Right hindlimb (tissue), 1 donor: ENCODE measurements at regions not wholly inside any gene's neighbourhood (a gene's known extent, or its start where the extent isn't known, plus 50 kb on each side); places are given as distances from the start of the nearest gene placed in this dataset.

Experiments
- DNase-seq: peaks from one replicate; pipeline ENCODE4 v3.0.0-alpha.2; 2018

DNA sequence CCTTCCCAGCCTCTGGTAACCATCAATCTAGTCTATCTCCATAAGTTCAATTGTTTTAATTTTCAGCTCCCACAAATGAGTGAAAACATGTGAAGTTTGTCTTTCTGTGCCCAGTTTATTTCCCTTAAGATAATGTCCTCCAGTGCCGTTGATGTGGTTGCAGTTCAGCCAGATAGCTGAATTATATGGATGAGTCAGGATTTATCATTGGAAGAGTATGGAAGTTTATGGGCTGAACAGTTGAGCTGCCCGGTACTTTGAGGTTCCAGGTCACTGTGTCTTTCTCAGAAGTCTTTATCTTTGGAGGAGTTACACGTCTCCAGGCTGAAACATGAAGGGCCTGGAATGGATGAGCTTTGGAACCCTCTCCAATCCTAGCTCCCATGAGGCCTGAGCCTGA lies 120.1 kb downstream of the ASCL4 start:
- no peak for DNase-seq

DNA sequence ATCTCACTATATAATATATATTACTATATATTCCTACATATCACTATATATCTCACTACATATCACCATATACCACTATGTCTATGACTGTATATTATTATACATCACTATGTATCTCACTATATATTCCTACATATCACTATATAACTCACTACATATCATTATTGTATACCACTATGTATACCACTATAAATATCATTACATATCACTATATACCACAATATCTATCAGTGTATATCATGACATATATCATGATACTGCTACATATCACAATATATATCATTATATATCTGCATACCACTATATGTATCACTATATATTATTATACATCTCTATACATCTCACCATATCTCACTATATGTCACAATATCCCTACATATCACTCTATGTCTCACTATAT lies 121.5 kb downstream of the ASCL4 start:
- DNase-seq = no peak

DNA sequence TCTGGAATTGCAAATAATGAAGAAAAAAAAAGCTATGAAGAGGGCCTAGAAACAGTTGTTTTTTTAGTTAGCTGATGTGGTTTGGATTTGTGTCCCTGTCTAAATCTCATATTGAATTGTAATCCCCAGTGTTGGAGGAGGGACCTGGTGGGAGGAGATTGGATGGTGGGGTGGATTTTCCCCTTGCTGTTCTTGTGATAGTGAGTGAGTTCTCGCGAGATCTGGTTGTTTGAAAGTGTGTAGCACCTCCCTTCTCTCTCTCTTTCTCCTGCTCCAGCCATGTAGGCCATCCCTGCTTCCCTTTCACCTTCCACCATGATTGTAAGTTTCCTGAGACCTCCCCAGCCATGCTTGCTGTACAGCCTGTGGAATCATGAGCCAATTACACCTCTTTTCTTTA lies 126.1 kb downstream of the ASCL4 start:
- no peak for DNase-seq

DNA sequence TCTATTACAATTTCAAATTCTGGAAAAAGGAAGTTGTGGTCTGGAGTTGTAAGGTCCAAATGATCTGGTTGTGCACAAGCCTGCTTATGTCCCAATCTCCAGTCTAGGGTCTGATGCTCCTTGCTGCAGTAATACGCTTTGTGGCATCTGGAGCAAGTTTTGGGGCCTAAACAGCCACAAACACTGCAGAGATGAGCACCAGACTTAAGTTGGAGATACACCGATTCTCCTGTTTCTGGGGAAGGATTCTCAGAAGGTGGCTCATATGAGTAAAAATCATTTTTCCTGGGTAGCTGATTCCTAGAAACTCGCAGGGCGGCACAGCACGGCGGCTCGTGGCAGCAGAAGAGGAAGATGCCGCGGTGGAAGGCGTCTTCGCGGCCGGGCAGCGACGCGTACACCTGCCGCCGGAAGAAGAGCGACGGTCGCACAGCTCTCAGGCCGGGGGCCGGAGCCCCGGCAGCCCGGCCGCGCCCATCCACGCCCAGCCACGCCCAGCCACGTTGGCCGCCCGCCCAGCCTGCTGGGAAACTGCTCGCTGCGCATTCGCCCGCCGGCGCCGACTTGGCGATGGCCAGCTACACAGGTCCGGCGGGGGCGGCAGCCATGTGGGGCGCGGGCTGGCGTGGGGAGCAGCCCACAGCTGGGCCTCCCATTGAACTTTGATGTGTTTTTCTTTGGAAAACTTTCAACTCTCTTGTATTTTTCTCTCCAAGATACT lies 129.0 kb downstream of the ASCL4 start:
- DNase-seq = peak; percentile 27

DNA sequence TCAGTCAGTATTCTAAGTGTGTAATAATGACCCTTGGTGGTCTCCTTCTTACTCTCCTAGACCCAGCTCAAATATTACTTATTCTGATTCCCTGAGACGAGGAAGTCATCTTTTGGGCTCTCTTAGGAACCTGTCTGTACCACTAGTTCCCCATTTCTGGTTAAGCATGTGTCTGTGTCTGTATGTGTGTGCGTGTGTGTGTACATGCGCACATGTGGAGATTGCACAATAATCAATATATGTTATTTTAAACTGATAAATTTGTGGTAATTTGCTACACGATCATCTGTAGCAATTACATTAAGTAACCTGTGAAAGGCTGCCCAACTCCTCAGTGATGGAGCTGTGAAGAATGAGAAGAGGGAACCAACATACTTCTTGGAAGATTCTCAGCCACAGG lies 132.2 kb downstream of the ASCL4 start:
- no peak for DNase-seq

DNA sequence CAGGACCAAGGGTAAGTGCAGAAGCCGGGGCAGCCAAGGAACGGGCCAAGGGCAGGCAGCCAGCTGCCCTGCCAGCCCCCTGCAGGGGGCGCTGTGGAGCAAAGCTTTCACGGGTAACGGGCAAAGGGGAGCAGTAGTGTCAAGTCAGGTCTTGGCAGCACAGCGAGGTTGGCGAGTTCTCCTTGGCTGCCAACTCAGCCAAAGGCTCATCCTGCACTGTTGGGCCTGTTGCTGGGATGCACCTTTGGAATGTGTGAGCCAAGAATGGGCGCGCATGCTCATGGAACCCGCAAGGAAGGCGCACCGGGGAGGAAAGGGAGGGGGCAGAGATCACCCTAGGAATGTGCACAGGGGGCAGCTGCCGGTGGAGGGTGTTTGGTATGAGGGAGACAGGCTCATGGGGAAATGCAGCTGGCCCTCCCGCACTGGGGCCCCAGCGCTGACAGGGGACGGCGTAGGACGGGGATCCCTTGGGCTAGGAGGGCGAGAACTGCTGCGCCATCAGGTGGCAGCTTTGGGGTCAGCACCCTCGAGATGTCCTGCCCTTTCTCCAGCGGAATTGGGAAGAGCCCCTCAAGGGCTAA lies 138.0 kb downstream of the ASCL4 start:
- peak; percentile 23 for DNase-seq

DNA sequence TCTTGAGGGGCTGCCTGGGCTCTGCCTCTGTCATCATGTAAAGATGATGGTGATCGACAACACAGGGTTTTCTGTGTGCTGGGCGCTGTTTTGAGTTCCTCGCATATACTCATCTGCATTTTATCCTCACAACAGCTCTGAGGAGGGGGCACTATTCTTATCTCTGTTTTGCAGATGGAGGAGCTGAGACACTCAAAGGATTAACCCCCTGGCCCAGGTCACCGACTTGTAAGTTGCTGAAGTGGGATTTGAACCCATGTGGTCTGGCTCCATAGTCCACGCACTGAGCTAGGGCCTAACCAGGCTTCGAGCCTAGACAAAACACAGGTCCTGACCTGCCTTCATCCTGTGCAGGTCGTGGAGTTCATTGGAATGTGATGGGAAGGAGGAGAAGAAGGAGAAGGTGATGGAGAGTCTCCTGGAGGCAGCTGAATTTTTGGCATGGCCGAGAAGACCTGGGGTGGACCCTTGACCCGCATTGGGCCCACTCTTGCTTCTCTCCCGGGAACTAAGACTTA lies 140.0 kb downstream of the ASCL4 start:
- DNase-seq = no peak

DNA sequence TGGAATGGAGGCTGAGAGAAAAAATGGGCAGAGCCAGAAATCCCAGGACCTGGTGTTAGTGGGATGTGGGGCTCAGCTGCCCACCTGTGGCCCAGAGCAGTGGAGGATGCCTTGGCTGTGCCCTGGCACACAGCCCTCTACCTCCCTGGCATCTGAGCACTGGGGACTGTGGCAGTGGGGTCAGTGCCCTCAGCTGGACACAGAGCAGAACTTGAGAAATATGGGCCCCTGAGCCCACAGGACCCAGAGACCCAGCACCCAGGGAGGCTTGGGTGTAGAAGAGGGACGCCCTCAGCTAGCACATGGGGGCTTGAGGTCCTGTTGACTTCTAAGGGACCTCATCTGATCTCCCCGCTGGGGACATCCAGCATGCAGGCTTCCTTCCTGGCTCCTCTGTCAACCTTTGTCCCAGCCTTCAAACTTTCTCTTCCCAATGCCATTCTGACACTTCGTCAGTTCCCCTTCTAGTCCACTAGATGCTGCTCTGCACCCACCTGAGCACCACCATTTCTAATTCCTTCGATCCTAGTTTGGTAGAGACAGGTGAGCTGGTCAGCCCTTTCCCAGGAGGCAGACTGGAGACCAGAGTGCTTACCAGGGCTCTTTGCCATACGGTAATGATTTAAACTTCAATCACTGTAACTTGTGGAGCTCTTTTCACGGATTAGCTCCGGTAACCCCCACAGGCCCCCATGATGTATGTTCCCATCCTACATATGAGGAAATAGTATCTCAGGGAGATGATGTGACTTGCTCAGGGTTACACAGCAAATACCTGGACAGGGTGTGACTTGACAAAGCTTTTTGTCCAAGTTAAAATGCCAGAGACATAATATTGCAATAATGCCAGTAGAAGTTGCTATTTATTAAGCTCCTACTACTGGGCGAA lies 143.7 kb downstream of the ASCL4 start:
- no peak for DNase-seq

DNA sequence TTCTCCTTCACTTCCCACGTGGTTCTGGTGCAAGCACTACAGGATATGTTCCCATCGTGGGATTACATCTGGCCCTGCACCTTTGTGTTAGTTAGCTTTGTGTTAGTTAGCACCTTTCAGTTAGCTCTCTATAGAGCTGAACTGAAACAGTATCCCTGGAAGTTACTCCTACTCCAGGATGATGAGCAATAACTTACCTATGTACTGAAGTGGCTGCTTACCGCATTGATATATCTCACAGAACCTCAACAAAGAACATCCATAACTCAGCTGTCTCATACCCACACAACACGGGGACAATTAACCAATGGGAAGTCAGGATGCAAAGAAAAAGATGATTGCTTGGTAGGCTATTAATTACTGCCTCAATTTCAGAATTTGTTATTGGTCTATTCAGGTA lies 146.6 kb downstream of the ASCL4 start:
- no peak for DNase-seq

DNA sequence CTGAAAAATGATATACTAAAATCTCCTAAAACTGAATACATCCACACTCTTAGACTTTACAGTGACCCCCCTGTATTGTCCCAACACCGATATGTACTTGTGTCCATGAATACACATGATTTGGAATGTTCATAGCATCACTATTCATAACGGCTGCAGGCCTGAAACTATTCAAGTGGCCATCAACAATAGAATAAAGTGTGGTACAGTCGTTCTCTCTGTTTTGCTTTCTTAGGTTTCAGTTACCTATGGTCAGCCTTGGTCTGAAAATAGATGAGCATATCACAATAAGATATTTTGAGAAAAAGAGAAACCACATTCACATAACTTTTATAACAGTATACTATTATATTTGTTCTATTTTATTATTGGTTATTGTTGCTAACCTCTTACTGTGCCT lies 150.6 kb downstream of the ASCL4 start:
- DNase-seq = no peak

DNA sequence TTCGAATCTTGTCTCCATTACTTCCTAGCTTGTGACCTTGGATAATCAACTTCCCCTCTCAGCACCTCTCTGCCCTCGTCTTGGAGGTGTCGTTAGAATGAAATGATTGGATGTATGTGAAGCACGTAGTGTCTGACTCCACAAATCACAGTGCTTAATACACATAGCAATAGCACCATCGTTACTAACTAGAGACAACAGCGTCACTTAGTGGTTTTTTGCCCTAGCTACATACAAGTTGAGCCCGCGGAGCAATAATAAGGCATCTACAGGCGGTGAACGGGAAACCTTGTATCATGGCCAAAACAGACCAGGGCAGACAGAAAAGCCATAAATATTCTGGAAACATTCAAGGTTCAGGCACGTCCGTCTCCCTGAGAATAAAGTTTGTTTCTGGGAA lies 154.9 kb downstream of the ASCL4 start:
- no peak for DNase-seq

DNA sequence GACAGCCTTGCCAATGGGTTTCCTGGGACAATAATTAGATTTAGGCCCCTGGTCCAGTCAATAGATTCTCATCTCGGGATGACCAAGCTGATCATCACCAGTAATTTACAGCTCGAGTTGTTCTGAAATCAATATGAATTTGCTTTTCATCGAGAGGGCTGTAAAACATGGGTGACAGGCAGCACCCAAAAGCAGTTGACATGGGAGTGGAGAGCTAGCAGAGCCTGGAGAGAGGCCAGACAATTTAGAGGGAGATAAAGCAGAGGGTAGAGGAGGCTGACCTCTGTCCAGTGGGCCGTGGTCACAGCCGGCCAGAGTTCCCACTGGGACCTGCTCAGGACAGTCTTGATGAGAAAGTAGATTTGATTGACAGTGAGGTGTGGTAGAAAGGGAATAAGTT lies 157.3 kb downstream of the ASCL4 start:
- no peak for DNase-seq

DNA sequence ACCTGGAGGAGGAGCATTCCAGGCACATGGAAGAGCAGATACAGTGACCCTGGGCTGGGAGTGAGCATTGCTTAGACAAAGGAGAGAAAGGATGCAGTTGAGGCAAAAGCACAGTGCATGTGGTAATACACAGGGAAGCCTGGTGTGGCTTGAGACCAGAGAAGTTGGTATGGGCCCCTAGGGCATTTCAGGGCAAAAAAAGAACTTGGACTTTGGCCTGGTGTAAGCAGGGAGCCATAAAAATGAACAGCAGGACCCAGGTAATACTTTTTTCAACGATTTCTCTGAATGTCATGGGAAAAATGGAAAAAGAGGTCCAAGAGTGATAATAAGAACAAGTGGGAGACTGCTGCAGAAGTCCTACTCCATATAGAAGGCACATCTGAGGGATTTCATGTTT lies 163.9 kb downstream of the ASCL4 start:
- DNase-seq = no peak

DNA sequence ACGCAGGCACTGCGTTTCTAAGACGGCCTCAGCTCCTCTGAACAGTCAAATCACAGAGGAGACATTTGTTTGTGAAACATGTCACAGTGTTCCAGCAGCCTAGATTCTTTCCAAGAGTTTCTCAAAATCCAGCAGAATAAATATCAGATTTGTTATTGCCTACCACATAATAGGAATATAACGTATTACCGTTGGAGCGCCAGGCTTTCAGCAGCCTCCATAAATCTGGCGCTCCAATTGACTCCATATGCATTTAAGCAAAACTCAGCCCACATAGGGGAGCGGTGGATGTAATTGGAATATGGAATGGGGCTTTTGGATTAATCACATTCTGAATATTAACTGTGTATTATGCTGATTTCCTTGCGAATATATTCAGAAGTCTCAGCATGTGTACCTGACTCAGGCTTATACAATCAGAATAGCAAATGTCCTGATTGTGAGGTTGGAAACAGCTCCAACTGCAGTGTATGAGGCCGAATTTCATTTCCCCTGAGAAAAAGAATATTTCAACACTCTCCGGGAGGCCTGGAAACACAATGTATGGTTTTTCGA lies 174.0 kb downstream of the ASCL4 start:
- peak; percentile 56 for DNase-seq

DNA sequence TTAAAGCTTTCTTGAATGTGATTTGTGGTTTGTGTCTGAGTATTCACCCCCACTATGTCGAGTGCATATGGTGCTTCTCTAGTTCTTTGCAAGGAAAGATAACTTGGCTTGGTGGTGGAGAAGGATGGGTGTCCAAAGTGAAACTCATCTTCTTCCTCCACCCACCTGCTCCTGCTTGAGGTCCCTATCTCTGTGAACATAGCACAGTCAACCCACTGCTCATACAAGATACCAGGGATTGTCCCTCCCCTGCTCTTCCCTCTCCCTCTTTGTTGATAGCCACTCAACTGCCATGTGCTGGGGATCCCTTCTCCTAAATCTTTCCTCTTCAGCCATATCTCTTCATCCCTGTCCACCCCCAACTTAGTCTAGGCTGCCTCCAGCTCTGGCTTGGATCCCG lies 176.5 kb downstream of the ASCL4 start:
- DNase-seq = no peak

DNA sequence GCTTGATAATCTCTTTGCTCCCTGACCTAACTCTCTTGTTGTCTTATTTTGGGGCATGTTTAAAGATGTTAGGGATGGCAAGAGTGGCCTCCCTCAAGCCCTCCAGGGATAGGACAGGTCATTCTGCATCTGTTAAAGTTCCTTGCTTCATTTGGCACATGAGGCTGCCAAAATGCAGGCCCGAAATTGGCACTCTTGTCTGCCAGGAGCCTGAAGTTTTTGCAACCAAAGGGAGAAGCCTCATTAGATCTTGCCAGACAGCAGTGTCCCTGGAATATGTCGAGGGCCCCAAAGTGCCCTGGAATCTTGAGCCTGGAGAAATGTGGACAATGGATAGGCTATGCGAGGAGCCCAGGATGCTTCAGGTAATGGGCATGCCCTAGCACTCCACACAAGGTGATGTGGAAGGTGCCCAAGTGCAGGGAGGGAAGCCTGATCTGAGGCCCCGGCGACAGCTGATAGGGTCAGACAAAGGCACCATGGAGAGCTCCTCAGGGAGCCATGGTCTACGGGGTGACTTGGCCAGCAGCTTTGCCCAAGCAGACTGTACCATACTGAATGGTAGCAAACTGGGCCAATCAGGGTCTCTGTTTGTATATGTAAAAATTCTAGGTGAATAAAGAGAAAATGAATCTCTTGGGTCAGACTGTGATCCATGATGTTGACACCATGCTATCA lies 173.0 kb upstream of the WSCD2 start:
- DNase-seq = no peak

DNA sequence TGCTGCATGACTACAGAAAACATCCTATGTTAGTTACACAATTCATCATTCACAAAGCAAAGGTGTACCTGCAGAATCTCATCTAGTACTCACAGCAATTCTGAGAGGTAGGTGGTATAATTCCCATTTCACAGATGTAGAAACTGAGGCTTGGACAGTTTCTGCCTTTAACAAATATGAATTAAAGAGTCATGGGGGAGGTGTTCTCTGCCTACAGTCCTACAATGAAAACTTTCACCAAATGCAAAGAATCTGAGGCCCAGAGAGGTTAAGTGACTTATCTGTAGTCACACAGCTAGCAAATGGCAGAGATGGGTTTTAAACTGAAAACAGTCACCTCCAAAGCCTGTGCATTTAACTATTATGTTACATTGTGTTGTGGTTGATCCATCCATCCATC lies 171.6 kb upstream of the WSCD2 start:
- no peak for DNase-seq

DNA sequence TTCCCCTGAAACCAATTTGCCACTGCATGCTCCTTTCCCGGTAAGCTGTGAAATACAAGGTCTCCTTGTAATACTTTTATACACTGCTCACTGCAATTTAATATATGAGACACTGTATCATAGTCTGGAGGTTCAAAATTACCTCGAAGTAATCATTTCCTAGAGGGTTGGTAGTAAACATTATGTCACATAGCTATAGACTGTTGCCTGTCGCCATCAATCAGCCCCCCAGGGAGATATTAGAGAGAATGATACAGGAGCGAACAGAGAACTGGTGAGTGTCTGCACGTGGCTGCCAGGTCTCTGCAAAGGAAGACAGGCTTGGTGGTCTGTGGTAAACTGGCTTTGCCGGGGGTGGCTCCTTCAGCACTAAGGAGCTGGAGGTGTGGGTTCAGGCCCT lies 165.5 kb upstream of the WSCD2 start:
- DNase-seq = no peak

DNA sequence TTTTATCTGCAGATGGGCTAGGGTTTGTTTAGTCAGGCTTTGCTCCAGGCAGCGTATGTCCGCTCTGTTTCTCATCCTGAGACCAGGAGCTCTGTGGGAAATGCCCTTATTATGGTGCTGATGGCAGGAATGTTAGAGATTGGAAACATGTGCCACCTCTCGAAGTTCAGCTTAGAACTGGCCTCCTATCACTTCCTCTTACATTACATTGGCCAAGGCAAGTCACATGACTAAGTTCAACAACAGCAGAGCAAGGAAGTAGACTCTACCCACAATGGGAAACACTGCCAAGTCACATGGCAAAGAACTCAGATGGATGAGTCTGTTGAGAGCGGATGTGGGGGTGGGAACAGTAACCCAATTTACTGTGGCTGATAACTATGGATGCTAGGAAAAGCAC lies 161.9 kb upstream of the WSCD2 start:
- DNase-seq = no peak

DNA sequence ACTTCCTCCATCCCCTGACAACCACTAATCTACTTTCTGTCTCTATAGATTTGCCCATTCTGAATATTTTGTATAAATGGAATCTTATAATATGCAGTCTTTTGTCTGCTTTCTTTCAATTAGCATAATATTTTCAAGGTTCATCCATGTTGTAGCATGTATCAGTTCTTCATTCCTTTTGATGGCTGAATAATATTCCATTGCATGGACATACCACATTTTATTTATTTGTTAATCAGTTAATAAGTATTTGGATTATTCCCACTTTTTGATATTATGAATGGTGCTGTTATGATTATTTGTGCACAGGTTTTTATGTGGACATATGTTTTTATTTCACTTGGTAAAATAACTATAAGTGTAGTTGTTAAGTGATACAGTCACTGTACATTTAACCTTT lies 155.1 kb upstream of the WSCD2 start:
- DNase-seq = no peak

DNA sequence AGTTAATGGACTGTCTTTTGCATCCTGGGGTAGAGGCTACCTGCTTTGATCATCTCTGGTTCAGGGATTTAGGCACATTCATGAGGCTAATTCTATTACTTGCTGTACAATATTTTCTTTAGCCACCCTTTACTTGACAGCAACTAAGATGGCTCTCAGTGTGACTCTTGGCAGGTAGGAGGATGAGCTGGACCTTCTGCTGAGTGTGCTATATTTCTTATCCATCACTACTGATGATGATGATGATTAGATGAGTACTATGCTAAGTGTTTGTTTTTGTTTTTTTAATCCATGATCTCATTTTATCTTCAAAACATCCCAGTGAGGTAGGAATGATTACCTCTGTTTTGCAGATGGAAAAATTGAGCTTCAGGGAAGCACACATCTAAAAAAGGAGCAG lies 152.8 kb upstream of the WSCD2 start:
- no peak for DNase-seq

DNA sequence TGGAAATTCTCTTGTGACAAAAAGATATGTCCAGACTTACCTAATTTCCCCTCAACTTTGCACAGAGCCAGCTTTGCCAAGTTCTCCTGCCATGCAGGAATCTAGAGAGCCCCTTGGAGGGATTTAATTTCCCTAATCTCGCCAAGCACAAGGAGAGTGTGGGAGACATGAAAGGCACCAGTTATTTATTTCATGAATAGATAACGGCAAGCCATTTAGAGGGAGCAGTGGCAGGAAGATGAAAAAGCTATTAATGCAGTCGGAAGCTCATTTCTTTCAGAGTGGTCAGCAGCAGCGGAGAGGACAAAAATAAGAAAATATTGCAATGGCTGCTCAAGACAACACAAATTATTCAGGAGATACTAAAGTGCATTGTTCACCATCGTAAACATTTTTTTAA lies 150.9 kb upstream of the WSCD2 start:
- DNase-seq = no peak

DNA sequence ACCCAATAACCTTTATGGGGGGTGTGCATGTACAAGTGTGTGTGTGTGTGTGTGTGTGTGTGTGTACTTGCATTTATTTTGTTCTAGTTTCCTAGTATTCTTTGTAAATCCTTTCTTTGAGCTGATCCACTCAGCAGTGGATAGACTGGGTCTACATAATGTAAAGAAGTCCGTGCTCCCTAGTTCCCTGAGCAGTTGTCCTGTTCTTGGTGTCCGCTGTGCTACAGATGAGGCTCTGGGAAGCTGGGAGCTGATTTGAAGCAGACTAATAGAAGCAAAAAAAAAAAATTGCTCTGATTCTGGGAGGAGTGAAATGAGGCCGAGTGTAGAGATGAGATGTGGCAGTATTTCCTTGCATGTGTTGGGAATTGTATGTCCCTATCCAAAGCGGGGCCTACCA lies 150.4 kb upstream of the WSCD2 start:
- DNase-seq = no peak
